Activated naive CD4-positive, alpha-beta T cell treated with anti-CD3 and anti-CD28 coated beads for 36 hours (primary cell): ENCODE measurements at regions not wholly inside any gene's neighbourhood (a gene's known extent, or its start where the extent isn't known, plus 50 kb on each side); places are given as distances from the start of the nearest gene placed in this dataset.
"Not testable (repeated sequence)": the region's sequence is repeated elsewhere in the genome, so short reads cannot be mapped to it uniquely, and the experiment has no call there.

Experiments used
- CTCF ChIA-PET: fragments of 350-600 bp; sonication (Branson Sonifier 250); formaldehyde crosslinking; loops from one replicate; lab custom pipeline; 2021; ENCODE audit warnings: antibody characterized with exemption; lab: Charles Lee
- DNase-seq: peaks from one replicate; pipeline ENCODE4 v3.0.0-alpha.2; 2020
- H3K27ac Mint-ChIP-seq: one replicate; pipeline ENCODE4 v1.8.0; 2021; ENCODE audit warnings: mild to moderate bottlenecking, mixed read lengths
- H3K27me3 Mint-ChIP-seq: one replicate; pipeline ENCODE4 v1.8.0; 2021; ENCODE audit warnings: low read depth, mixed read lengths
- H3K36me3 Mint-ChIP-seq: one replicate; pipeline ENCODE4 v1.8.0; 2021; ENCODE audit warnings: low read depth, mixed read lengths
- H3K4me1 Mint-ChIP-seq: one replicate; pipeline ENCODE4 v1.8.0; 2021; ENCODE audit warnings: low read depth, mixed read lengths
- H3K4me3 Mint-ChIP-seq: one replicate; pipeline ENCODE4 v1.8.0; 2021; ENCODE audit warnings: mild to moderate bottlenecking, moderate library complexity, mixed read lengths
- H3K9me3 Mint-ChIP-seq: one replicate; pipeline ENCODE4 v1.8.0; 2021; ENCODE audit warnings: mixed read lengths
- intact Hi-C: fragments of 100-400 bp; cut with micrococcal nuclease; formaldehyde crosslinking; loops from one replicate; pipeline ENCODE4 v1.15.1; 2023

GRCh38 chr5:30500513-30500912 is 693.0 kb upstream of the CDH6 start:
- no peak overlapping the region for H3K4me3 Mint-ChIP-seq
- H3K27ac Mint-ChIP-seq, result no peak overlapping the region
- H3K9me3 Mint-ChIP-seq, result peaks cover 9% of the 10 kb centered on the region
- CTCF ChIA-PET, result no interaction called here
- H3K36me3 Mint-ChIP-seq, result no peaks in the 10 kb centered on the region
- intact Hi-C loops, result no loop called here
- H3K27me3 Mint-ChIP-seq, result no peaks in the 10 kb centered on the region
- no peak for DNase-seq
- no peaks in the 10 kb centered on the region for H3K4me1 Mint-ChIP-seq

- CTCF ChIA-PET, result no interaction called here
- Mint-ChIP-seq H3K27ac (no peak overlapping the region), H3K9me3 (peaks cover 9% of the 10 kb centered on the region), H3K36me3 (no peaks in the 10 kb centered on the region), H3K27me3 (no peaks in the 10 kb centered on the region), H3K4me3 (no peak overlapping the region), H3K4me1 (no peaks in the 10 kb centered on the region)
- intact Hi-C loops, result no loop called here
- no peak for DNase-seq
Observed at GRCh38 chr5:30499402-30499801, 694.1 kb upstream of the CDH6 start.

- H3K4me1 Mint-ChIP-seq, result no peaks in the 10 kb centered on the region
- H3K36me3 Mint-ChIP-seq, result no peaks in the 10 kb centered on the region
- no peak for DNase-seq
- H3K27me3 Mint-ChIP-seq, result no peaks in the 10 kb centered on the region
- no peak overlapping the region for H3K4me3 Mint-ChIP-seq
- H3K9me3 Mint-ChIP-seq, result peaks cover 9% of the 10 kb centered on the region
- intact Hi-C loops, result no loop called here
- CTCF ChIA-PET, result no interaction called here
- H3K27ac Mint-ChIP-seq, result no peak overlapping the region
Observed at GRCh38 chr5:30498972-30499371, 694.5 kb upstream of the CDH6 start.

- H3K4me1 Mint-ChIP-seq, H3K36me3 Mint-ChIP-seq, CTCF ChIA-PET, intact Hi-C loops, H3K4me3 Mint-ChIP-seq, DNase-seq, H3K27ac Mint-ChIP-seq, H3K9me3 Mint-ChIP-seq, H3K27me3 Mint-ChIP-seq: not testable (repeated sequence)
Observed at GRCh38 chr5:30498509-30498908, 695.0 kb upstream of the CDH6 start.

- H3K4me1 Mint-ChIP-seq, intact Hi-C loops, H3K27me3 Mint-ChIP-seq, CTCF ChIA-PET, H3K4me3 Mint-ChIP-seq, DNase-seq, H3K36me3 Mint-ChIP-seq, H3K27ac Mint-ChIP-seq: not testable (repeated sequence)
- H3K9me3 Mint-ChIP-seq, result peaks cover 12% of the 10 kb centered on the region
Observed at GRCh38 chr5:30494113-30494512, 699.4 kb upstream of the CDH6 start.

GRCh38 chr5:30479104-30479503 is 714.4 kb upstream of the CDH6 start:
- peaks cover 28% of the 10 kb centered on the region for H3K9me3 Mint-ChIP-seq
- CTCF ChIA-PET, result no interaction called here

GRCh38 chr5:30475429-30475828 is 718.1 kb upstream of the CDH6 start:
- DNase-seq, result no peak
- peaks cover 24% of the 10 kb centered on the region for H3K9me3 Mint-ChIP-seq
- no peaks in the 10 kb centered on the region for H3K27me3 Mint-ChIP-seq
- H3K36me3 Mint-ChIP-seq, result no peaks in the 10 kb centered on the region
- no peaks in the 10 kb centered on the region for H3K4me1 Mint-ChIP-seq
- H3K27ac Mint-ChIP-seq, result no peak overlapping the region
- H3K4me3 Mint-ChIP-seq, result no peak overlapping the region
- CTCF ChIA-PET, result no interaction called here
- intact Hi-C loops, result no loop called here

More at GRCh38 chr5:30479104-30479503, 714.4 kb upstream of the CDH6 start:
- no peak overlapping the region for H3K27ac Mint-ChIP-seq
- no peak for DNase-seq
- H3K4me1 Mint-ChIP-seq, result no peaks in the 10 kb centered on the region
- intact Hi-C loops, result no loop called here
- no peaks in the 10 kb centered on the region for H3K27me3 Mint-ChIP-seq
- H3K4me3 Mint-ChIP-seq, result no peak overlapping the region
- H3K36me3 Mint-ChIP-seq, result no peaks in the 10 kb centered on the region

GRCh38 chr5:30469691-30470090 is 723.8 kb upstream of the CDH6 start:
- H3K27me3 Mint-ChIP-seq, result no peaks in the 10 kb centered on the region
- H3K9me3 Mint-ChIP-seq, result peaks cover 12% of the 10 kb centered on the region
- H3K27ac Mint-ChIP-seq, result no peak overlapping the region
- CTCF ChIA-PET, result no interaction called here
- no peaks in the 10 kb centered on the region for H3K36me3 Mint-ChIP-seq
- no peaks in the 10 kb centered on the region for H3K4me1 Mint-ChIP-seq
- H3K4me3 Mint-ChIP-seq, result no peak overlapping the region
- DNase-seq, result no peak
- intact Hi-C loops, result no loop called here

- no peaks in the 10 kb centered on the region for H3K4me1 Mint-ChIP-seq
- intact Hi-C loops, result no loop called here
- peaks cover 16% of the 10 kb centered on the region for H3K9me3 Mint-ChIP-seq
- no peak for DNase-seq
- H3K36me3 Mint-ChIP-seq, result no peaks in the 10 kb centered on the region
- CTCF ChIA-PET, result no interaction called here
- no peak overlapping the region for H3K27ac Mint-ChIP-seq
- no peak overlapping the region for H3K4me3 Mint-ChIP-seq
- no peaks in the 10 kb centered on the region for H3K27me3 Mint-ChIP-seq
Observed at GRCh38 chr5:30458681-30459080, 734.8 kb upstream of the CDH6 start.

GRCh38 chr5:30455484-30455883 is 738.0 kb upstream of the CDH6 start:
- H3K27me3 Mint-ChIP-seq, H3K4me3 Mint-ChIP-seq, H3K4me1 Mint-ChIP-seq, DNase-seq, H3K27ac Mint-ChIP-seq, CTCF ChIA-PET, H3K36me3 Mint-ChIP-seq, intact Hi-C loops: not testable (repeated sequence)
- peaks cover 17% of the 10 kb centered on the region for H3K9me3 Mint-ChIP-seq

- no peak for DNase-seq
- peaks cover 17% of the 10 kb centered on the region for H3K9me3 Mint-ChIP-seq
- no peaks in the 10 kb centered on the region for H3K36me3 Mint-ChIP-seq
- H3K4me3 Mint-ChIP-seq, result no peak overlapping the region
- H3K4me1 Mint-ChIP-seq, result no peaks in the 10 kb centered on the region
- H3K27ac Mint-ChIP-seq, result no peak overlapping the region
- intact Hi-C loops, result no loop called here
- no peaks in the 10 kb centered on the region for H3K27me3 Mint-ChIP-seq
- CTCF ChIA-PET, result interaction anchor here (1.0 kb wide), 1 partner anchor 101 kb away, joined by 5 read pairs; no protein-coding TSS in a partner anchor
Observed at GRCh38 chr5:30453168-30453567, 740.3 kb upstream of the CDH6 start.

GRCh38 chr5:30450153-30450552 is 743.3 kb upstream of the CDH6 start:
- intact Hi-C loops, result no loop called here
- no peaks in the 10 kb centered on the region for H3K36me3 Mint-ChIP-seq
- no peaks in the 10 kb centered on the region for H3K27me3 Mint-ChIP-seq
- H3K27ac Mint-ChIP-seq, result no peak overlapping the region
- H3K4me3 Mint-ChIP-seq, result no peak overlapping the region
- H3K4me1 Mint-ChIP-seq, result no peaks in the 10 kb centered on the region
- CTCF ChIA-PET, result no interaction called here
- peaks cover 13% of the 10 kb centered on the region for H3K9me3 Mint-ChIP-seq
- DNase-seq, result no peak

- intact Hi-C loops, result no loop called here
- H3K36me3 Mint-ChIP-seq, result no peaks in the 10 kb centered on the region
- H3K9me3 Mint-ChIP-seq, result peaks cover 12% of the 10 kb centered on the region
- CTCF ChIA-PET, result no interaction called here
- H3K4me1 Mint-ChIP-seq, result no peaks in the 10 kb centered on the region
- no peak overlapping the region for H3K27ac Mint-ChIP-seq
- no peak for DNase-seq
- no peak overlapping the region for H3K4me3 Mint-ChIP-seq
- H3K27me3 Mint-ChIP-seq, result no peaks in the 10 kb centered on the region
Observed at GRCh38 chr5:30447431-30447830, 746.1 kb upstream of the CDH6 start.

- no peak overlapping the region for H3K27ac Mint-ChIP-seq
- no peak overlapping the region for H3K4me3 Mint-ChIP-seq
- CTCF ChIA-PET, result no interaction called here
- peaks cover 9% of the 10 kb centered on the region for H3K9me3 Mint-ChIP-seq
- no peaks in the 10 kb centered on the region for H3K27me3 Mint-ChIP-seq
- no peaks in the 10 kb centered on the region for H3K4me1 Mint-ChIP-seq
- DNase-seq, result no peak
- intact Hi-C loops, result no loop called here
- no peaks in the 10 kb centered on the region for H3K36me3 Mint-ChIP-seq
Observed at GRCh38 chr5:30446456-30446855, 747.0 kb upstream of the CDH6 start.
